Ovary (tissue), 7 donors: ENCODE measurements at regions not wholly inside any gene's neighbourhood (a gene's known extent, or its start where the extent isn't known, plus 50 kb on each side); places are given as distances from the start of the nearest gene placed in this dataset.

Experiments
- DNase-seq, 5 donors: peaks; one replicate each; pipeline ENCODE4 v3.0.0-alpha.2; 2019 to 2020
- H3K27ac ChIP-seq, 2 donors: fragments of 200-600 bp; one replicate each; pipeline versions ENCODE4 v1.5.1 to v1.8.0; 2019 to 2022
- H3K27me3 ChIP-seq: fragments of 200-600 bp; one replicate; pipeline ENCODE4 v1.8.0; 2022
- H3K36me3 ChIP-seq: fragments of 200-600 bp; sonication (generic); one replicate; pipeline ENCODE4 v1.5.1; 2019
- H3K4me1 ChIP-seq: one replicate; pipeline ENCODE4 v1.8.1; 2013; ENCODE audit warnings: mild to moderate bottlenecking, moderate library complexity; ENCODE audit not compliant: insufficient read depth
- H3K4me3 ChIP-seq: fragments of 200-600 bp; sonication (generic); one replicate; pipeline ENCODE4 v1.5.1; 2017
- H3K9me3 ChIP-seq, 2 donors: fragments of 200-600 bp in 1 of 2; sonication (generic) in 1 of 2; one replicate each; pipeline versions ENCODE4 v1.5.1 to v1.8.1; 2013 to 2019; ENCODE audit warnings: mild to moderate bottlenecking in 1 of 2, moderate library complexity in 1 of 2
- CTCF ChIP-seq, 3 donors: fragments of 450-650 bp in 2 of 3; fragments of 200-600 bp in 1 of 3; IDR thresholded peaks; one replicate each; pipeline versions ENCODE4 v1.5.1 to v1.8.0; 2016 to 2022; ENCODE audit warnings: antibody characterized with exemption in 3 of 3, mild to moderate bottlenecking in 1 of 3
- EP300 ChIP-seq: sonication (generic); formaldehyde crosslinking; IDR thresholded peaks from one replicate; pipeline ENCODE4 v1.6.1; 2017; ENCODE audit warnings: antibody characterized with exemption
- POLR2A ChIP-seq: fragments of 450-650 bp; IDR thresholded peaks from one replicate; pipeline ENCODE4 v1.6.1; 2017; ENCODE audit warnings: antibody characterized with exemption, mild to moderate bottlenecking, moderate library complexity
- WGBS, 3 donors: extraction: QIAGEN DNeasy Blood & Tissue Kit in 1 of 3; methylation state at CpG; one replicate each; pipeline versions ENCODE4 v1.1.5 to v1.1.7; 2013 to 2017; 5-methylcytosine and 5-hydroxymethylcytosine counted together
- intact Hi-C, 4 donors: fragments of 100-400 bp; cut with DNase I; formaldehyde crosslinking; loops; one replicate each; pipeline versions ENCODE4 v1.11.0 to v1.15.1; 2022 to 2023
- donor health status: DM: no; HTN: no; CAD: no; lungs with moderate emphysema.
- donor health status: DM: no; HTN: no; CAD: no.
- donor health status: Bipolar disorder and iron deficiency.
- donor health status: DM: no; HTN: no; CAD: no.
- donor health status: DM: yes; HTN: yes; CAD: no.

GRCh38 chr11:29310725-29311342 is 706.0 kb downstream of the KCNA4 start:
- DNase-seq = no peak
- H3K36me3 ChIP-seq = no peaks in the 10 kb centered on the region
- H3K27me3 ChIP-seq = no peaks in the 10 kb centered on the region
- H3K27ac ChIP-seq = no peak overlapping the region
- intact Hi-C loops = no loop called here
- TF ChIP-seq EP300 = no peak
- TF ChIP-seq CTCF (IDR thresholded peaks at IDR 0.05) = no peak
- no peak for TF ChIP-seq POLR2A
- H3K9me3 ChIP-seq = no peaks in the 10 kb centered on the region
- H3K4me3 ChIP-seq = no peak overlapping the region
- 51 to 69% (median 55%) methylated on average over 3 of the region's 3 CpGs for WGBS, 3 donors
- no peaks in the 10 kb centered on the region for H3K4me1 ChIP-seq

GRCh38 chr11:29309992-29310391 is 706.8 kb downstream of the KCNA4 start:
- WGBS, 3 donors = 19 to 29% (median 23%) methylated on average over 1 of the region's 1 CpG
- Histone ChIP-seq H3K9me3 (no peaks in the 10 kb centered on the region), H3K4me1 (no peaks in the 10 kb centered on the region), H3K27ac (no peak overlapping the region), H3K27me3 (no peaks in the 10 kb centered on the region), H3K36me3 (no peaks in the 10 kb centered on the region), H3K4me3 (no peak overlapping the region)
- DNase-seq = no peak
- TF ChIP-seq CTCF (IDR thresholded peaks at IDR 0.05) (no peak), POLR2A (no peak), EP300 (no peak)
- intact Hi-C loops = no loop called here

GRCh38 chr11:29306527-29306926 is 710.3 kb downstream of the KCNA4 start:
- Histone ChIP-seq H3K4me1 (no peaks in the 10 kb centered on the region), H3K27ac (no peak overlapping the region), H3K36me3 (no peaks in the 10 kb centered on the region), H3K4me3 (no peak overlapping the region), H3K9me3 (no peaks in the 10 kb centered on the region), H3K27me3 (no peaks in the 10 kb centered on the region)
- 42 to 61% (median 61%) methylated on average over 1 of the region's 1 CpG for WGBS, 3 donors
- no peak for DNase-seq
- TF ChIP-seq POLR2A (no peak), CTCF (IDR thresholded peaks at IDR 0.05) (no peak), EP300 (no peak)
- intact Hi-C loops = no loop called here

- no peak overlapping the region for H3K4me3 ChIP-seq
- H3K9me3 ChIP-seq = no peaks in the 10 kb centered on the region
- intact Hi-C loops = no loop called here
- no peak for DNase-seq
- no peaks in the 10 kb centered on the region for H3K36me3 ChIP-seq
- H3K27ac ChIP-seq = no peak overlapping the region
- H3K27me3 ChIP-seq = no peaks in the 10 kb centered on the region
- no peaks in the 10 kb centered on the region for H3K4me1 ChIP-seq
- no peak for TF ChIP-seq EP300
- TF ChIP-seq CTCF (IDR thresholded peaks at IDR 0.05) = no peak
- TF ChIP-seq POLR2A = no peak
These were observed 711.2 kb downstream of the KCNA4 start for GRCh38 chr11:29305456-29306232.
